Epithelial cell of proximal tubule (primary cell): ENCODE measurements at regions not wholly inside any gene's neighbourhood (a gene's known extent, or its start where the extent isn't known, plus 50 kb on each side); places are given as distances from the start of the nearest gene placed in this dataset.

ENCODE experiments used
- DNase-seq: peaks from one replicate; pipeline ENCODE4 v3.0.0-alpha.2; 2011; ENCODE audit warnings: low read depth
- H3K4me3 ChIP-seq: 2 replicates; pipeline ENCODE4 v1.5.1; 2011; ENCODE audit warnings: low read depth, mild to moderate bottlenecking, low read length
- CTCF ChIP-seq: conservative IDR thresholded peaks from 2 replicates; pipeline ENCODE4 v1.5.1; 2012; ENCODE audit warnings: low read depth, mild to moderate bottlenecking, low read length

- DNase-seq: no peak
- no peak for TF ChIP-seq CTCF
- no peak overlapping the region for H3K4me3 ChIP-seq
Observed at GRCh38 chr2:81078102-81078501, 773.5 kb upstream of the LRRTM1 start.

DNA sequence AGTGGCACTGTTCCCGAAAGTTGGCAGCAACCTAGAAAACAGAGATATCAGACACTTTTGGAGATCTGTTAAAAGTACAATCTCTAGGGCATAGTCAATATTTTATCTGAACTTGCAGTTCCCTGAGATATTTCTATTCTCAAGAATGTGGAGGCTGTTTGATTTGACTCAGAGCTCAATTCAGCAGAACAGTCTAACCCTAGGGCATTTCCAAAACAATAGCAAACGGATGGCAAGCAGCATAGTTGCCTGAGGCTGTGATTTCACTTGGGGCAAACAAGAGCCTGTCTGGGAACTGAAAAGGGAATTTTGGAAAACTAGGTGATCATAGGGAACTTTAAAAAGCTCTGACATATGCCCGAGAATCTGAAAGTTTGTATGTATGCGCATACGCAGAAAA is 772.8 kb upstream of the LRRTM1 start:
- H3K4me3 ChIP-seq: no peak overlapping the region
- no peak for DNase-seq
- TF ChIP-seq CTCF: no peak

GRCh38 chr2:81073412-81073811 is 768.9 kb upstream of the LRRTM1 start:
- no peak for DNase-seq

DNA sequence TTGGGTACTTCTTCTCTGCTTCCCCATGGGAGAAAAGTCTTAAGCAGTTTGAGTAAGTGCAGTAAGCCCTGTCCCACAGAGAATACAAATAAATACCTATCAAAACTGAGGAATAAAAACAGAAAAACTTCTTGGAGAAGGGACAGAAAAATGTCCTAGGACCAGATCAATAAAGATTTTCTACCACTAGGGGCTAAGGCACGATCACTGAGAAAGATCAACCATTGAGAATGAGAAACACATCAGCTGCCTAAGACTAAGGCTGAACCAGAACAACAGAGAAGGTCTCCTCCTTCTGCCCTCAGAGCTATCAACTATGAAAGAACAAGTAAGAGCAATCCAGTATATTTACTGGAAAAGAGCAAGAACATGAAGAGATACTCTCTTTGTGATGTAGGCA is 763.6 kb upstream of the LRRTM1 start:
- no peak for TF ChIP-seq CTCF
- DNase-seq: no peak
- H3K4me3 ChIP-seq: no peak overlapping the region

More at GRCh38 chr2:81073412-81073811, 768.9 kb upstream of the LRRTM1 start:
- H3K4me3 ChIP-seq: no peak overlapping the region
- no peak for TF ChIP-seq CTCF

- no peak for DNase-seq
- H3K4me3 ChIP-seq: no peak overlapping the region
- no peak for TF ChIP-seq CTCF
Observed at GRCh38 chr2:81061016-81061415, 756.5 kb upstream of the LRRTM1 start.

DNA sequence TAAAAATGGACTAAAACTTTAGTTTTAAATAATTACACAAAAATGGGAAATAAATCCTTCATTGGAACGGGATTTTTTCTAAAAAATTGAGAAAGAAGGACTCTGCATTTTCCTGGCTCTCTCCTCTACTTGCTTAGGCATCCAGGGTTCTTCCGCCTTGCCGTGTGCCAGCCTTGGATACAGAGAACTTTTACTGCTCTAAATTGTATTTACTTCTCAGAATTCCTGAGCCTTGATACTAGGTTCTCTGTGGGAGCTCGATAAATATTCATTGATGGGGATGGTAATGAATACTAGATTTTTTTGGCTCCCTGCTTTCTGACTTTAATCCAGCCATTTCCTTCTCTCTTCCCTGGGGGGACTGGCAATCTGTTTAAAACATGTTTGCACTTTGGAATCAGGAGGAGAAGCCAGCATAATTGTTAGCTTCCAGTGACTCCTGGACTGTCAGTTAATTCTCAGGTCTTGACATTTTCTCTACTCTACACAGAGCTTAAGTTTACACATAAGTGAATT is 746.1 kb upstream of the LRRTM1 start:
- TF ChIP-seq CTCF: no peak
- H3K4me3 ChIP-seq: no peak overlapping the region
- DNase-seq: no peak

DNA sequence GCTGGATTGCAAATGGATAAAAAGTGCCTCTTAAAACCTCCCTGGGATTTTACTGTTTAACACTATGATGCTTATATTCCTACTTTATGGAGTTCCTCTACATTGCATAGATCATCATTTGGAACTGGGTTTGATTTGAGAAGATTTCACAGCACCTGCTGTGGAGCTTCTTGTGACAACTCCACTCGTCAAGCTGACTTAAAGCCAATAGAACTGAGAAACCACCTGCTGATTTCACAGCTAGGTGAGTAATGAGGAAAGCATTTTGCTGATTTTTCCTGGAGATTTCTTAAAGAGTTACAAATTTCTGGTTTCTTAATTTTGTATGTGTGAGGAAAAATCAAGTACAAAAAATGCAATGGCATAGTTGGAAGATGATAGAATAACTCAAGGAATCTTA is 739.1 kb upstream of the LRRTM1 start:
- no peak overlapping the region for H3K4me3 ChIP-seq
- no peak for TF ChIP-seq CTCF
- DNase-seq: no peak
